ENCODE measurements at regions not wholly inside any gene's neighbourhood (a gene's known extent, or its start where the extent isn't known, plus 50 kb on each side); places are given as distances from the start of the nearest gene placed in this dataset.

GRCh38 chr17:59464246-59464645 is 101.2 kb upstream of the DHX40 start:
- no peak for TF ChIP-seq MXI1 (conservative IDR thresholded peaks at IDR 0.05; ENCODE audit: poor library complexity, severe bottlenecking)
- TF ChIP-seq EZH2 (IDR thresholded peaks at IDR 0.05; ENCODE audit: borderline replicate concordance, insufficient read depth, low read length, poor library complexity, severe bottlenecking) = no peak
- TF ChIP-seq TAF1 (IDR thresholded peaks at IDR 0.05; ENCODE audit: low read depth) = no peak
- TF ChIP-seq CTCF (IDR thresholded peaks at IDR 0.05; ENCODE audit: poor library complexity, severe bottlenecking) = no peak
- no peak for TF ChIP-seq EP300 (conservative IDR thresholded peaks at IDR 0.05; ENCODE audit: poor library complexity, severe bottlenecking)
- TF ChIP-seq RAD21 (conservative IDR thresholded peaks at IDR 0.05) = no peak
- TF ChIP-seq POLR2AphosphoS5 (IDR thresholded peaks at IDR 0.05) = no peak

Data from neural cell (in vitro differentiated cells).